Thymus (tissue), 11 donors: ENCODE measurements at regions not wholly inside any gene's neighbourhood (a gene's known extent, or its start where the extent isn't known, plus 50 kb on each side); places are given as distances from the start of the nearest gene placed in this dataset.
"Not testable (repeated sequence)": the region's sequence is repeated elsewhere in the genome, so short reads cannot be mapped to it uniquely, and the experiment has no call there.

Experiments
- DNase-seq, 9 donors: peaks; one replicate each; pipeline ENCODE4 v3.0.0-alpha.2; 2013; ENCODE audit warnings: low spot score in 9 of 9, low read depth in 6 of 9, missing footprints in 1 of 9
- H3K27ac ChIP-seq, 2 donors: one replicate each; pipeline ENCODE4 v1.5.1; 2013; ENCODE audit warnings: control low read depth in 1 of 2, low read depth in 1 of 2, low read length in 1 of 2, mild to moderate bottlenecking in 1 of 2, moderate library complexity in 1 of 2
- H3K27me3 ChIP-seq, 2 donors: one replicate each; pipeline ENCODE4 v1.5.1; 2013; ENCODE audit warnings: low read length in 1 of 2; ENCODE audit not compliant: control insufficient read depth in 2 of 2, insufficient read depth in 1 of 2
- H3K36me3 ChIP-seq, 2 donors: one replicate each; pipeline ENCODE4 v1.5.1; 2013; ENCODE audit warnings: low read length in 1 of 2, mild to moderate bottlenecking in 1 of 2, moderate library complexity in 1 of 2; ENCODE audit not compliant: control insufficient read depth in 2 of 2, insufficient read depth in 2 of 2
- H3K4me1 ChIP-seq, 2 donors: one replicate each; pipeline ENCODE4 v1.5.1; 2013; ENCODE audit warnings: low read length in 2 of 2; ENCODE audit not compliant: control insufficient read depth in 2 of 2, insufficient read depth in 2 of 2
- H3K4me3 ChIP-seq, 2 donors: one replicate each; pipeline ENCODE4 v1.5.1; 2013; ENCODE audit warnings: low read length in 2 of 2, control low read depth in 1 of 2, mild to moderate bottlenecking in 1 of 2
- H3K9me3 ChIP-seq, 2 donors: one replicate each; pipeline ENCODE4 v1.5.1; 2013; ENCODE audit warnings: low read length in 1 of 2, mild to moderate bottlenecking in 1 of 2; ENCODE audit not compliant: control insufficient read depth in 2 of 2, insufficient read depth in 1 of 2
- WGBS: extraction: QIAGEN DNeasy Blood & Tissue Kit; methylation state at CpG from one replicate; pipeline ENCODE4 v1.1.7; 2013; 5-methylcytosine and 5-hydroxymethylcytosine counted together
- donor health status: healthy.

DNA sequence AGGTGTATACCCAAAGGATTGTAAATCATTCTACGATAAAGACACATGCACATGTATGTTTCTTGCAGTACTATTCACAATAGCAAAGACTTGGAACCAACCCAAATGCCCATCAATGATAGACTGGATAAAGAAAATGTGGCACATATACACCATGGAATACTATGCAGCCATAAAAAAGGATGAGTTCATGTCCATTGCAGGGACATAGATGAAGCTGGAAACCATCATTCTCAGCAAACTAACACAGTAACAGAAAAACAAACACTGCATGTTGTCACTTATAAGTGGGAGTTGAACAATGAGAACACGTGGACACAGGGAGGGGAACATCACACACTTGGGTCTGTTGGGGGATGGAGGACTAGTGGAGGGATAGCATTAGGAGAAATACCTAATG, 530.4 kb upstream of the SGO1 start:
- not testable (repeated sequence) for H3K27ac ChIP-seq, H3K27me3 ChIP-seq, H3K4me1 ChIP-seq, H3K9me3 ChIP-seq, H3K36me3 ChIP-seq, DNase-seq, H3K4me3 ChIP-seq
- WGBS, result 91% methylated on average over 2 of the region's 2 CpGs

DNA sequence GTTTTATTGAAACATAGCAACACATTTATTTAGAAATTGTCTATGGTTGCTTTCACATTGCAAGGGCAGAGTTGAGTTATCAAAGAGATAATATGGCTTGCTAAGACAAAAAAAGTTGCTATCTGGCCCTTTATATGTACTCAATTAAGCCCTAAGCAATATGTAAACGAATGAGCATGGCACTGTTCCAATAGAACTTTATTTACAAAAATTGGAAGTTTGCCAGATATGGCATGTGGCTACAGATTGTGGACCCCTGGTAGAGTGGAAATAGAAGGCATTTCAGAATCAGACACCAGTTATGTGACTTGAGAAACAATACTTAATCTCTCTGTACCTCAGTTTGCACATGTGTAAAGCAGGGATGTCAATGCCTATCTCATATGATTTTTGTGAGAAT, 515.6 kb upstream of the SGO1 start:
- no peaks in the 10 kb centered on the region for H3K27me3 ChIP-seq
- no peak overlapping the region for H3K4me3 ChIP-seq
- H3K9me3 ChIP-seq, result no peaks in the 10 kb centered on the region
- no peaks in the 10 kb centered on the region for H3K36me3 ChIP-seq
- H3K4me1 ChIP-seq, result no peaks in the 10 kb centered on the region
- H3K27ac ChIP-seq, result no peak overlapping the region
- no peak for DNase-seq
- WGBS, result 81% methylated on average over 1 of the region's 1 CpG

DNA sequence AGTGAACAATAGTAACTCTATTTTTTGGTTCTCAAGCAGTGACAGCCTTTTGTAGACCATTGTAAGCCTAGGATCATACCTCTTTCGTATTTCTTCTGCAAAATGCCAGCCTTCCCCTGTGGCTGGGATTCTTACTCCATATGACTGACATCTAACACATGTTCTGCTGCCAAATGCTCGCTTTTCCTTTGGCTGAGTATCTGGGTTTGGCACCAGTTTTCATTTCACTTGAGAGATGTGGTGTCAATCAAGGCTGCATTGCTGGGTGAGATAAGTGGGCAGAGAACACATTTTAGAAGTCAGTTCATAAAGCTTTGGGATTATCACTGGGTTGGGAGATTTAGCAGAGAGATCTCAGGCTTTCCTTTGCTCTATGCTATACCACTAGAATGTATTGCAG, 514.7 kb upstream of the SGO1 start:
- no peaks in the 10 kb centered on the region for H3K27me3 ChIP-seq
- no peak overlapping the region for H3K4me3 ChIP-seq
- no peak overlapping the region for H3K27ac ChIP-seq
- DNase-seq, result no peak
- 70% methylated on average over 2 of the region's 2 CpGs for WGBS
- no peaks in the 10 kb centered on the region for H3K4me1 ChIP-seq
- H3K9me3 ChIP-seq, result no peaks in the 10 kb centered on the region
- no peaks in the 10 kb centered on the region for H3K36me3 ChIP-seq

DNA sequence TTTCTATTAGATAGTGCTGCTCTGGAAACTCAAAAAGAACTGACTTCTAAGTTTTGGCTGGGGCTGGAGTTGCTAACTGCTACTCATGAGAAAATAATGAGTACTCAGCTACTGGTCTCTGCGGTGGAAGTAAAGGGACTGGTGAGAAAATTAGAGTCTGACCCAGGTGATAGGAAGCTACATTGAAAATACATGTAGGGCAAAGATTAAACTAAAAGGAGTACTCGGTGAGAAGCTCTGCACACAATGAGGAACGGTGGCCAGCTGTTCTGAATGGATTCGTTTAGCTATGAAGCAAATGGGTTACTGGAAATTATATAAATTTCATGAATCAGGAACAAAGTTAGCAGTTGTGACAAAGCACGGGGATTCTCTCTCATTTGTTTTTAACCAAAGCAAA, 512.9 kb upstream of the SGO1 start:
- H3K27me3 ChIP-seq, result no peaks in the 10 kb centered on the region
- no peak for DNase-seq
- no peaks in the 10 kb centered on the region for H3K4me1 ChIP-seq
- H3K36me3 ChIP-seq, result no peaks in the 10 kb centered on the region
- H3K9me3 ChIP-seq, result no peaks in the 10 kb centered on the region
- 81% methylated on average over 5 of the region's 5 CpGs for WGBS
- H3K4me3 ChIP-seq, result no peak overlapping the region
- H3K27ac ChIP-seq, result no peak overlapping the region

DNA sequence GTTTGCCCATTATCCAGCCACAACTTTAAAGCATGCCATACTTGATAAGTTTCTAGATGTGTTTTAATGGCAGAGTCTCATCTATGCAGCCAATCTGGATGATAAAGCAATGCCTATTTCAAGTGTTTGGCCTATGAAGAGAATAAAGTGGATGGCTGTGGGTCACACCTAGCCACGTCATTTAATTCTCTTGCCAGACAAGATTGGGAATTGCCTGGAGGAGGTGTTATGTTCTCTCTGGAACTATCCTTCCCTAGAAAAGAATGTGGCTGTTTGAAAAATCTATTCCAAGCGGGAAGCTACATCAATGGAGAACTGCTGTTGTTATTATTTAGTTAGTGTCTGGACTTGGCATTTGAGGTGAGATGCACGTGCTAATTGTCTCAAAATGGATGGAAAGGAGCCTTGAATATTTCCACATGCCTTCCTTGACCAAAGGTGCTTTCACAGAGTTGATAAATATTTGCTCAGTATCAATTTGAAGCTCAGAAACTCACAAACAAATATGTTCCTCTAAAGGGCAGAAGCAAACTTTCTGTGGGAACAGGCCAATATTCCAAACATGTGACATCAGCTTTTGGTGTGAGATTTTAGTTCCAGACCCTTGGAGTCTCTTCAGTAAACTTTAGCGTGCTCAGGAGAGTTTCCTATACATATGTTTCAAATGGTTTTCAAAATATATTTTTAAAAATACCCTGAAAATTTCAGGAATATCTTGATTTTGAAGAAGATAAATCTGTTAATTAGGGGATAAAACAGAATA, 510.6 kb upstream of the SGO1 start:
- Histone ChIP-seq H3K27me3 (no peaks in the 10 kb centered on the region), H3K27ac (no peak overlapping the region), H3K4me1 (no peaks in the 10 kb centered on the region), H3K36me3 (no peaks in the 10 kb centered on the region), H3K9me3 (no peaks in the 10 kb centered on the region), H3K4me3 (no peak overlapping the region)
- DNase-seq, result no peak
- 75% methylated on average over 4 of the region's 4 CpGs for WGBS

DNA sequence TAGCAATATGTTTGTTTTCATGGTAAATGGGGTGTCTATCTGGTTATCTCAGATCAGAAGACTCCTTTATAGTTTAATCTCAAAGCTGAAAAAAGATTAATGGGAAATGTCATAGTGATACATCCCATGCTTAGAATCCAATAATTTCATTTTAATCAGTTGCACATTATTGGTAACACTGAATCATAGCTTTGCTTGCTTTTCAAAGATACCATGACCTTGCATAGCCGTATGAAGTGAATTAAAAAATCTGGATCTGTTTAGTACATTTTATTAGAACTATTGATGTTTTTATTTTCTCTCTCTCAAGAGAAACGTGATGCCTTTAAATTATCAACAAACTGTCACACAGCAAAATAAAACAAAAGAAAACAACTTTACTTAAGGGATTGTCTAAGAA, 506.7 kb upstream of the SGO1 start:
- H3K9me3 ChIP-seq, result no peaks in the 10 kb centered on the region
- 91% methylated on average over 2 of the region's 2 CpGs for WGBS
- DNase-seq, result no peak
- no peaks in the 10 kb centered on the region for H3K27me3 ChIP-seq
- H3K4me3 ChIP-seq, result no peak overlapping the region
- H3K27ac ChIP-seq, result no peak overlapping the region
- no peaks in the 10 kb centered on the region for H3K4me1 ChIP-seq
- H3K36me3 ChIP-seq, result no peaks in the 10 kb centered on the region

DNA sequence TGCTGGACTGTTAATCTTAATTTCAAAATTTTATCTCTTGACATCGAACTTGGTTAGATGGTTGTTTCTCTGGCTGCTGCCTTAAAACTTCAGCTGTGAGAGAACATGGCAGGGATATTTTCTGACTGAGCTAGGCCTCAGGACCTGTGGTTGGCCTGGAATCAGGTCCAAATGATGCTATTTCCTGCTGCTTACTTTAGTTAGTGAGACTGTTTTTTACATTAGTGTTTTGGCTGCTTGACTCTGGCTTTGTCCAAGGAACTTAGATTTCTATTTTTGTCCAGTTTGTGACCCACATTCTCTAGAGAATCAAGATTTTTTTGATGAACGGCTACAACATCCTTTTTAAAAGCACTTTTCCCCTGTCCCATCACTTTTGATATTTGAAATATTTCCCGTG, 497.9 kb upstream of the SGO1 start:
- Histone ChIP-seq H3K4me1 (no peaks in the 10 kb centered on the region), H3K27ac (no peak overlapping the region), H3K9me3 (no peaks in the 10 kb centered on the region), H3K27me3 (no peaks in the 10 kb centered on the region), H3K36me3 (no peaks in the 10 kb centered on the region), H3K4me3 (no peak overlapping the region)
- no peak for DNase-seq
- WGBS, result 83% methylated on average over 3 of the region's 3 CpGs

DNA sequence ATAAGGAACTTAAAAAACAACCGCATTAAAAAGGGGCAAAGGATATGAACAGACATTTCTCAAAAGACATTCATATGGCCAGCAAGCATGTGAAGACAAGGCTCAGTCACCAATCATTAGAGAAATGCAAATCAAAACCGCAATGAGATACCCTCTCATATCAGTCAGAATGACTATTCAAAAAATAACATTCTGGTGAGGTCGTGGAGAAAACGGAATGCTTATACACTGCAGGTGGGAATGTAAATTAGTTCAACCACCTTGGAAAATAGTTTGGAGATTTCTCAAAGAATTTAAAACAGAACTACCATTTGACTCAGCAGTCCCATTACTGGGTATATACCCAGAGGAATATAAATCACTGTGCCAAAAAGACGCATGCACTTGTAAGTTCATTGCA, 496.6 kb upstream of the SGO1 start:
- WGBS, result 92% methylated on average over 5 of the region's 5 CpGs
- H3K36me3 ChIP-seq, result no peaks in the 10 kb centered on the region

DNA sequence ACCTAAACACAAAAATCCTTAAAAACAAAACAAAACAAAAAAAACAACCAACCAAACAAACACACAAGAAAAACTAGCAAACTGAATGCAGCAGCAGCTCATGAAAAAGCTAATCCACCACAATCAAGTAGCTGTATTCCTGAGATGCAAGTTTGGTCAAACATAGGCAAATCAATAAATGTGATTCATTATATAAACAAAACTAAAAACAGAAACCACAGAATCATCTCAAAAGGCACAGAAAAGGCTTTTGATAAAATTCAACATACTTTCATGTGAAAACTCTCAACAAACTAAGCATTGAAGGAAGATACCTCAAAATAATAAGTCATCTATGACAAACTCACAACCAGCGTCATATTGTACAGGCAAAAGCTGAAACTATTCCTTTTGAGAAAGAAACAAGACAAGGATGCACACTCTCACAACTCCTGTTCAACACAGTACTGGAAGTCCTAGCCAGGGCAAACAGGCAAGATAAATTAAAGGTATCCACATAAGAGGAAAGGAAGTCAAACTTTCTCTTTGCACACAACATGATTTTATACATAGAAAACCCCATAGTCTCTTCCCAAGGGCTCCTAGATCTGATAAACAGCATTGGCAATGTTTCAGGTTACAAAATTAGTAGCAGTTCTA, 495.1 kb upstream of the SGO1 start:
- 95% methylated on average over 1 of the region's 1 CpG for WGBS
- no peaks in the 10 kb centered on the region for H3K9me3 ChIP-seq
- H3K4me3 ChIP-seq, result no peak overlapping the region
- H3K27me3 ChIP-seq, result no peaks in the 10 kb centered on the region
- no peaks in the 10 kb centered on the region for H3K4me1 ChIP-seq
- DNase-seq, result no peak
- no peak overlapping the region for H3K27ac ChIP-seq
- H3K36me3 ChIP-seq, result no peaks in the 10 kb centered on the region

More for the DNA sequence above, 496.6 kb upstream of the SGO1 start:
- Histone ChIP-seq H3K27me3 (no peaks in the 10 kb centered on the region), H3K27ac (no peak overlapping the region), H3K4me1 (no peaks in the 10 kb centered on the region), H3K9me3 (no peaks in the 10 kb centered on the region), H3K4me3 (no peak overlapping the region)
- no peak for DNase-seq
